ENCODE measurements at regions not wholly inside any gene's neighbourhood (a gene's known extent, or its start where the extent isn't known, plus 50 kb on each side); places are given as distances from the start of the nearest gene placed in this dataset.

- TF ChIP-seq, protein P1, sequence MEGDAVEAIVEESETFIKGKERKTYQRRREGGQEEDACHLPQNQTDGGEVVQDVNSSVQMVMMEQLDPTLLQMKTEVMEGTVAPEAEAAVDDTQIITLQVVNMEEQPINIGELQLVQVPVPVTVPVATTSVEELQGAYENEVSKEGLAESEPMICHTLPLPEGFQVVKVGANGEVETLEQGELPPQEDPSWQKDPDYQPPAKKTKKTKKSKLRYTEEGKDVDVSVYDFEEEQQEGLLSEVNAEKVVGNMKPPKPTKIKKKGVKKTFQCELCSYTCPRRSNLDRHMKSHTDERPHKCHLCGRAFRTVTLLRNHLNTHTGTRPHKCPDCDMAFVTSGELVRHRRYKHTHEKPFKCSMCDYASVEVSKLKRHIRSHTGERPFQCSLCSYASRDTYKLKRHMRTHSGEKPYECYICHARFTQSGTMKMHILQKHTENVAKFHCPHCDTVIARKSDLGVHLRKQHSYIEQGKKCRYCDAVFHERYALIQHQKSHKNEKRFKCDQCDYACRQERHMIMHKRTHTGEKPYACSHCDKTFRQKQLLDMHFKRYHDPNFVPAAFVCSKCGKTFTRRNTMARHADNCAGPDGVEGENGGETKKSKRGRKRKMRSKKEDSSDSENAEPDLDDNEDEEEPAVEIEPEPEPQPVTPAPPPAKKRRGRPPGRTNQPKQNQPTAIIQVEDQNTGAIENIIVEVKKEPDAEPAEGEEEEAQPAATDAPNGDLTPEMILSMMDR (conservative IDR thresholded peaks at IDR 0.05 in 1 of 2, IDR thresholded peaks at IDR 0.05 in 1 of 2; ENCODE audit: low read depth in 1 of 2, low read length in 2 of 2): peak in 1 of 2 donors; percentile 30
- TF ChIP-seq EZH2 (IDR thresholded peaks at IDR 0.05; ENCODE audit: low read length, missing control alignments): no peak
- Histone ChIP-seq H3K27ac (ENCODE audit: insufficient read depth, low read length) (no peak overlapping the region), H2AFZ (ENCODE audit: low read length) (peak overlapping the region; percentile 85), H3K9me3 (ENCODE audit: control insufficient read depth, insufficient read depth, low read depth, low read length) (no peaks in the 10 kb centered on the region), H3K4me3 (replicated peaks in 1 of 4; ENCODE audit: control extremely low read depth in 1 of 4, insufficient read depth in 1 of 4, low read depth in 3 of 4, low read length in 4 of 4) (peak overlapping the region; percentile 48 to 89 (median 56)), H3K9ac (ENCODE audit: insufficient read depth, low read length) (no peak overlapping the region), H3K4me2 (ENCODE audit: extremely low read depth, insufficient read depth, low read length) (peak overlapping the region; percentile 71), H3K79me2 (ENCODE audit: control insufficient read depth, insufficient read depth, low read length) (peaks cover 23% of the 10 kb centered on the region), H4K20me1 (ENCODE audit: control insufficient read depth, extremely low read depth, insufficient read depth, low read length) (no peaks in the 10 kb centered on the region), H3K27me3 (ENCODE audit: control insufficient read depth, insufficient read depth, low read length) (no peaks in the 10 kb centered on the region), H3K4me1 (ENCODE audit: control insufficient read depth, extremely low read depth, insufficient read depth, low read length) (no peaks in the 10 kb centered on the region), H3K36me3 (ENCODE audit: control insufficient read depth, insufficient read depth, low read length) (no peaks in the 10 kb centered on the region)
- peak; percentile 60 to 63 for DNase-seq (ENCODE audit: low read depth in 2 of 2)
These were observed 80.9 kb downstream of the CHRNA1 start for GRCh38 chr2:174683392-174683759.

GRCh38 chr2:174682578-174683391 lies 81.5 kb downstream of the CHRNA1 start:
- no peaks in the 10 kb centered on the region for H3K9me3 ChIP-seq (ENCODE audit: control insufficient read depth, insufficient read depth, low read depth, low read length)
- peak; percentile 60 to 63 for DNase-seq (ENCODE audit: low read depth in 2 of 2)
- no peaks in the 10 kb centered on the region for H3K27me3 ChIP-seq (ENCODE audit: control insufficient read depth, insufficient read depth, low read length)
- H3K79me2 ChIP-seq (ENCODE audit: control insufficient read depth, insufficient read depth, low read length): peaks cover 23% of the 10 kb centered on the region
- H2AFZ ChIP-seq (ENCODE audit: low read length): peak overlapping the region; percentile 76
- peak overlapping the region; percentile 67 for H3K27ac ChIP-seq (ENCODE audit: insufficient read depth, low read length)
- no peaks in the 10 kb centered on the region for H3K36me3 ChIP-seq (ENCODE audit: control insufficient read depth, insufficient read depth, low read length)
- TF ChIP-seq, protein P1 (conservative IDR thresholded peaks at IDR 0.05 in 1 of 2, IDR thresholded peaks at IDR 0.05 in 1 of 2; ENCODE audit: low read depth in 1 of 2, low read length in 2 of 2): no peak
- no peak for TF ChIP-seq EZH2 (IDR thresholded peaks at IDR 0.05; ENCODE audit: low read length, missing control alignments)
- peak overlapping the region; percentile 62 to 89 (median 73) for H3K4me3 ChIP-seq (replicated peaks in 1 of 4; ENCODE audit: control extremely low read depth in 1 of 4, insufficient read depth in 1 of 4, low read depth in 3 of 4, low read length in 4 of 4)
- H3K9ac ChIP-seq (ENCODE audit: insufficient read depth, low read length): peak overlapping the region; percentile 79
- H4K20me1 ChIP-seq (ENCODE audit: control insufficient read depth, extremely low read depth, insufficient read depth, low read length): no peaks in the 10 kb centered on the region
- peak overlapping the region; percentile 71 for H3K4me2 ChIP-seq (ENCODE audit: extremely low read depth, insufficient read depth, low read length)
- no peaks in the 10 kb centered on the region for H3K4me1 ChIP-seq (ENCODE audit: control insufficient read depth, extremely low read depth, insufficient read depth, low read length)

GRCh38 chr2:174682007-174682577 lies 82.2 kb downstream of the CHRNA1 start:
- Histone ChIP-seq H3K79me2 (ENCODE audit: control insufficient read depth, insufficient read depth, low read length) (peaks cover 23% of the 10 kb centered on the region), H3K4me1 (ENCODE audit: control insufficient read depth, extremely low read depth, insufficient read depth, low read length) (no peaks in the 10 kb centered on the region), H2AFZ (ENCODE audit: low read length) (peak overlapping the region; percentile 75), H3K27ac (ENCODE audit: insufficient read depth, low read length) (peak overlapping the region; percentile 67), H3K36me3 (ENCODE audit: control insufficient read depth, insufficient read depth, low read length) (no peaks in the 10 kb centered on the region), H3K4me2 (ENCODE audit: extremely low read depth, insufficient read depth, low read length) (peak overlapping the region; percentile 61), H3K9me3 (ENCODE audit: control insufficient read depth, insufficient read depth, low read depth, low read length) (no peaks in the 10 kb centered on the region), H4K20me1 (ENCODE audit: control insufficient read depth, extremely low read depth, insufficient read depth, low read length) (no peaks in the 10 kb centered on the region), H3K27me3 (ENCODE audit: control insufficient read depth, insufficient read depth, low read length) (no peaks in the 10 kb centered on the region), H3K4me3 (replicated peaks in 1 of 4; ENCODE audit: control extremely low read depth in 1 of 4, insufficient read depth in 1 of 4, low read depth in 3 of 4, low read length in 4 of 4) (peak overlapping the region; percentile 72 to 89 (median 78)), H3K9ac (ENCODE audit: insufficient read depth, low read length) (peak overlapping the region; percentile 79)
- DNase-seq (ENCODE audit: low read depth in 2 of 2): peak in 1 of 2 donors; percentile 41
- TF ChIP-seq, protein P1 (conservative IDR thresholded peaks at IDR 0.05 in 1 of 2, IDR thresholded peaks at IDR 0.05 in 1 of 2; ENCODE audit: low read depth in 1 of 2, low read length in 2 of 2): no peak
- TF ChIP-seq EZH2 (IDR thresholded peaks at IDR 0.05; ENCODE audit: low read length, missing control alignments): no peak
